Urothelium cell line (cell line): ENCODE measurements at regions not wholly inside any gene's neighbourhood (a gene's known extent, or its start where the extent isn't known, plus 50 kb on each side); places are given as distances from the start of the nearest gene placed in this dataset.

Experiments used
- DNase-seq: peaks from one replicate; pipeline ENCODE4 v3.0.0; 2011; ENCODE audit warnings: low spot score, mixed read lengths
- FAIRE-seq: peaks from 2 replicates; lab custom pipeline; 2011; peaks lifted over from hg19 to GRCh38; lab: Jason Lieb, UNC

DNA sequence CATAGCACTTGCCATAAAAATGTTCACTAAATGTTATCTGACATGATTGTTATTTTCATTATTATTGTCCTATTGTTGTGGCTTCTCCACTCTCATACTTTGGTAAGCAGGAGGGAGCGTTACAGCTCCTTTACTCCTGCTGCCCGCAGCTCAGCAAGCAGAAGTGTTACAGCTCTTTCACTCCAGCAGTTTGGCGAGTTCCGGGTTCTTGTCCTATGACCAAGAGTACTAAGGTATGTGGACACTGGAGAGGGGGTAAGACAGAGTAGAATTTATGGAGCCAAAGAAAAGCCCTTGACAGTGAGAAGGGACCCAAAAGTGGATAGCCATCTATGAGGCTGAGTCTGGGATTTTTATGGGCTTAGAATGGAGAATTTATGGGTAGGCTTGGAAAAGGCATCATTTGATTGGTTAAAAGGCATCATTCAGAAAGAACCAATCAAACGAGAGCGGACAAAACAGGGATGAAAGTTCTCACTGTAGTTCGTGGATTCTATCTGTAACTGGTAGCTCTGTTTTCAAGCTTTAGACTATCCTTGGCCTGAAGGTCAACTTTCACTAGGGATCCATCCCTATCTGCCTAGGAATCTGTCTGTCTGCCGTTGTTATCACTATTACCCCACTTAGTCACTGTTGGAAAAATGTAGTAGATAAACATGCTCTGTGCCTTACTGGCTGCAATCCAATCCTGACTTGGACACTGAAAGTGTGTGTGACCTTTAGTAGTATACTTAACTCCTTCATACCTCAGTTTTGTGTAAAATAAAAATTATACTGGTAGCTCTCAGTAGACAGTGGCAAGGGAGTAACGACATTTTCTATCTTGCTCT lies 545.6 kb upstream of the LCORL start:
- FAIRE-seq (no peak), DNase-seq (no peak)

DNA sequence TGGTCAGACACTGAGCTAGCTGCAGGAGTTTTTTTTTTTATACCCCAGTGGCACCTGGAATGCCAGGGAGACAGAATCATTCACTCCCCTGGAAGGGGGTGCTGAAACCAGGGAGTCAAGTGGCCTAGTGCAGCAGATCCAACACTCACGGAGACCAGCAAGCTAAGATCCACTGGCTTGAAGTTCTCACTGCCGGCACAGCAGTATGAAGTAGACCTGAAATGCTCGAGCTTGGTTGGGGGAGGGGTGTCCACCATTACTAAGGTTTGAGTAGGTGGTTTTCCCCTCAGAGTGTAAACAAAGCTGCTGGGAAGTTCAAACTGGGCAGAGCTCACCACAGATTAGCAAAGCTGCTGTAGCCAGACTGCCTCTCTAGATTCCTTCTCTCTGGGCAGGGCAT lies 537.9 kb upstream of the LCORL start:
- FAIRE-seq (no peak), DNase-seq (no peak)

DNA sequence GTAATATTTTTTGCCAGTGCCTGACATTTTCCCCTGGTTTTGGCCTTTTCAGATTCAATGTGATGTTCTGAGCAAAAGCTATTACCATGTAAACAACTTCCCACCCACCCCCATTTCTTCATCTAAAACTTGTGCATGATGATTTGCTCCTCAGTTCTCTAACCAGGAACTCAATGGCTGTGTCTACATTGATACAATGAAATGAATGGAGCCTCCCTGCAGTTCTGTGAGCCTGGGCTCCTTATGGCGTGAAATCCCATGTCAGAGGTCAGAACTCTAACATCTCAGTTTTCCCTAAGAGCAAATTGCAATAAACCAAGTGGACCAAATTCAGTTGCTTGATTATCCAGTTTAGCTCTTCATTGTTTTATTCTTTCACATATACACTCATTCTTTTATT lies 534.8 kb upstream of the LCORL start:
- FAIRE-seq, result no peak
- DNase-seq, result no peak

DNA sequence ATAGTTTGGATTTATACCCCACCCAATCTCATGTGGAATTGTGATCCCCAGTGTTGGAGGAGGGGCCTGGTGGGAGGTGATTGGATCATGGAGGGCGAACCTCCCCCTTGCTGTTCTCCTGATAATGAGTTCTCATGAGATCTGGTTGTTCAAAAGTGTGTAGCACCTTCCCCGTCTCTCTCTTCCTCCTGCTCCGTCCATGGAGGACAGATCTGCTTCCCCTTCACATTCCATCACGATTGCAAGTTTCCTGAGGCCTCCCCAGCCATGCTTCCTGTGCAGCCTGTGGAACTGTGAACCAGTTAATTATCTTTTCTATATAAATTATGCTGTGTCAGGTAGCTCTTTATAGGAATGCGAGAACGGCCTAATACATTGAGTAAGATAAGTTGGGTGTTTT lies 518.8 kb upstream of the LCORL start:
- no peak for DNase-seq
- no peak for FAIRE-seq

DNA sequence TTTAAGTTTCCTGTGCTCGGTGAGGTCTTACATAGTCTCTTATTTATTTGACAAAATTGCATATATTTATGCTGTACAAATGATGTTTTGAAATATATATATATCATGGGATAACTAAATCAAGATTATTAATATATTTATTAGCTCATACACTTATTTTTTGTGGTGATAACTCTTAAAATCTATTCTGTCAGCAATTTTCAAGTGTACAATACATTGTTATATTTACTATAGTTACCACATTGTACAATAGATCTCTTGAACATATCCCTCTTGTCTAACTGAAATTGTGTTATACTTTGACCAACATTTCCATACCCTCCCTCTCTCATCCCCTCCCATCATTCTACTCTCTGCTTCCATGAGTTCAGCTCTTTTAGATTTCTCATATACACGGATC lies 516.6 kb upstream of the LCORL start:
- DNase-seq (no peak), FAIRE-seq (no peak)

DNA sequence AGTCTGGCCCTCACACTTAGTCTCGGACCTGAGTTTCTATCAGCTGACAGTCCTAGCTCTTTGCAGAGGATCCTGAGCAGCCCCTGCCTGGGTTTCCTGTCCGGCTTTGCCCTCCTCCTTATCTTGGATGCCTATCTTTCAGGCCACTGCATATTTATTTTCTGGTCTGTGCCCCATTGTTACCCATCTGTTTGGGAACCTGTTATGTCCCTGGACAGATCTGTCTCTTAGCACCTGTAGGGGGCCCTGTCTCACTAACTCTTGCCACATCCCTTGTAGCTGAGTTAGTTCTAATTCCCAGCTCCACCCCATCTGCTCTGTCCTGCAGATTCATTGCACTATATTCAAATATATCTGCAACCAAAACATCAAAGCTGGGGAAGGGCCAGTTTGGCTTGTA lies 514.9 kb upstream of the LCORL start:
- FAIRE-seq, result no peak
- no peak for DNase-seq

DNA sequence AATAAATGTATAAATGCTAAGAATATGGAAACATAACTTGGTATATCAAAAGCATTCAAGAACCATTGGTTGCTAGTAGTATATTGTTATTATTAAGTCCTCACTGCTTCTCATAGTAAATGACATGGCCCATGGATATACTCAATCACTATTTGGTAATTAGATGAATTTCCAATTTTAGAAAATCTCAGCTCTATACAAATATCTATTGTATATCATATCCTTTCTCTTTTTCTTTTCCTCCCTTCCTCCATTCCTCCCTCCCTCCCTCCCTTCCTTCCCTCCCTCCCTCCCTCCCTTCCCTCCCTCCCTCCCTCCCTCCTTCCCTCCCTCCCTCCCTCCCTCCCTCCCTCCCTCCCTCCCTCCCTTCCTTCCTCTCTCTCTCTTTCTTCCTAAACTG lies 514.4 kb upstream of the LCORL start:
- FAIRE-seq (no peak), DNase-seq (no peak)

DNA sequence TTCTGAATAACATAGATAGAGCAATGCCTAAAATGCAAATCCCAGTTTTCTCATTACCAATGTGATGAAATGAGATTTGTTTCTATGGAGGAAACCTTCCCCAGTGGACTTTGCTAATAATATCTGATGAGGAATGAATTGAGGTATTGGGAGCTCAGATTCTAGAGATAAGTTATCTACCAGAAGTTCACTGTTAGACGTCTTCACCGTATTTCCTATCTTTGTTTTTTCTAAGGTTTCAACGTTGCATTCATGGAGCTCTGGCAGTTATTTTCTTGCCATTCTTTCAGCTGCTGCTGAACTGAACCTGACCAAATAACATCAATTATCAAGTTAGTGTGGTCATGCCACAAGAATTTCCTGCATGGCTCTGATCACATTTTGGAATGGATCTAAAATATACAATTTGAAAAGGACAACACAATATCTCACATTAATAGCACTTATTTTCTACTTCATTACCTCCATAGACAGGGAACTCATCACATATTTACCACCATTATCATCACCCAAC lies 511.8 kb upstream of the LCORL start:
- no peak for FAIRE-seq
- no peak for DNase-seq

DNA sequence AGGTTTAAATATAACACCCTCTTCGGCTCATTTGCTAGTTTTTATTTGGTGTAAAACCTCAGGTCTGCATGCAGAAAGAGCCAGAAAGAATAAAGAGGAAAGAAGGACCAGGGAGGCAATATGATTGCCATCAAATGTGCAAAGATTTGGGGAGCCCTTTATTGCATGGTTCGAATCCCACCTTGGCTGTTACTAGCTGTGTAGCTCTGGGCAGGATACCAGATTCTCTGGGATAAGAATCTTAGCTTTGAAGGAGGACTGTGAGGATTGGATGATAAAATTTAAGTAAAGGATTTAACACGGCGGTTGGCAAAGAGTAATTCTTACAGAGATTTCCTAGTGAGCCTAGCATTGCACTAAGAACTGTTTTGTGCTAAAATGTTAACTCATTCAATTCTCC lies 510.2 kb upstream of the LCORL start:
- no peak for DNase-seq

DNA sequence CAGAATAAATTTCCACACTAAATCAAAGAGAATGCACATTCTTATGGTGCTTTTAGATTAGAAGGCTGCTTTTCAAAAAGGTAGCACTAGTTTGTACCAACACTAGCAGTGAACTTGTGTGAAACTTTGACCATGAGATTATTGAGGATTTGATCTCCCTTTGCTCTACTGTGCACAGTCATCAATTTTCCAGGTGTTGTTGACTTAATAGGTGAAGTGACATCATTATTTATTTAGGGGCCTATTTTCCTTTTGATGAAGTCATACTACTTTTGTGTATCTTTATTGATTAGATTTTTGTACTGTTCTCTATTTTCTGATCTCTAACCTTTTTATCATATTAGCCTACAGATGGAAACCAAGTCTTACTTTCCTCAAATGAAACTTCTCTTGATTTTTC lies 507.9 kb upstream of the LCORL start:
- DNase-seq (no peak), FAIRE-seq (no peak)

More for the DNA sequence above, 510.2 kb upstream of the LCORL start:
- FAIRE-seq, result no peak

DNA sequence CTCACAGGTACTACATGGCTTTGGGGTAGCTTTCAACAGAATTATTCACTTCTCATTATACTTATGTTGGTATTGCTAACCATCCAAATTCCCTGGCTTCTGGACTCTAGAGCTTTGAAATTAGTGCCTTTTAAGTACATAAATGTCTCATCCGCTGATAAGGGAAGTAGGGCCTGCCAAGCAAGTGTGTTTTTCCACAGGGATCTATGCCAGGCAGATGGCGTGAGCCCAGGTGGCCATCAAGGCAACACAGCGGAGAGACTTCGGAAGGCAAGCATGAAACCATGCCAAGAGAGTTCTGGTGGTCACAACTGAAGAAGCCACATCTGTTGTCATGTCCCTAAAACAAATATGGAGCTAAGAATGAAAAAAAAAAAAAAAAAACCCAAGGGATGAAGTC lies 503.1 kb upstream of the LCORL start:
- no peak for DNase-seq
- FAIRE-seq, result no peak

DNA sequence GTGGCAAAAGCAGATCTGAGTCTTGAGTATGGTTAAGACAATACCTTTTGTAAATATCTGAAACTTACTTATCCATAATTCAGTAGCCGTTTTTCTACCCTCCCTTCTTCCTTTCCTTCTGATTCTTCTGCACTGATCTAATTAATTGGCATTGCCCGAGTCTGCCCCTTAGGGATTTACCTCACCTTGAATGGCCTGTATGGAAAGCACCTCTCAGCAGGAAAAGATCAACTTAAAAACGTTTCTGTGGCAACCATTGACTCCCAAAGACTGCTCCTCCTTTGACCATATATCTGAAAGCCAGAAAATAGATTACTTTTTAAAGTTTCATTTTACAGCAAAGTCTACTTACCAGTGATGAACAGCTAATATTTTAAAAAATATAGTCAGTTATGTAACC lies 496.5 kb upstream of the LCORL start:
- FAIRE-seq (no peak), DNase-seq (no peak)

DNA sequence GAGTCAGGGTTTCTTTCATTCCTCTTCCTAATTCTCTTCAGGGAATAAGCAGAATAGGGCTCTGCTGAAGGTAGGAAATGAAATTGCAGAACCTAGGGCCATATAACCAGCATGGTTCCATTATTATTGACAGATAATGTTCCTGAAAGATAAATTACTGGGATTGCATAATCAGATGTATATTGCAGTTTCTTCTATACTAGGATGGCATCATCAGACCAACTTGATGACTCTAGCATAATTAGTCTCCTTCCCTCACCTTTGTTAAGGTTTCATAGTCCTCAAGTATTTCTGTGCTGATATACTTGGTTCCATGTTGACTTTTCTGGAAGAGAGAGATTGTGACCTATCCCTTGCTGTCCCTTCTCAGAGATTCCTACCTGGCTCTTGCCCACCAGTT lies 492.3 kb upstream of the LCORL start:
- no peak for FAIRE-seq

DNA sequence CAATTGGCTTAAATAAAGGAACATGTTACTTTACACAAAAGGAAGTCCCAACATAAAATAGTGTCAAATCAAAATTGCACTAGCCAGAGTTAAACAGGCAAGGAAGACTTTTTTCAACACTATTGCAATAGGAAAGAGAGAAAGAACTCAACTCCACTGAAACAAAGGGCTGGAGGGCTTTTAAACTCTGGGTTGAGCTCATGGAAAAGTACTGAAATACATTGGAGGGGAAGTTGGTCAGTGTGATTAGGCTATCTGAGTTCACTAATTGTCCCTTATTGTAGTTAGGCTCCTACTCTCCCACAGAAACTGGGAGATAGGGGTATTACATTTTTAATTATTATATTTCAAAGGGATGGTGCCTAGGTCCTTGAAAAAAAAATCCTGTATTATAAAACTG lies 491.2 kb upstream of the LCORL start:
- FAIRE-seq, result no peak
- DNase-seq, result no peak

More for the DNA sequence above, 492.3 kb upstream of the LCORL start:
- no peak for DNase-seq

DNA sequence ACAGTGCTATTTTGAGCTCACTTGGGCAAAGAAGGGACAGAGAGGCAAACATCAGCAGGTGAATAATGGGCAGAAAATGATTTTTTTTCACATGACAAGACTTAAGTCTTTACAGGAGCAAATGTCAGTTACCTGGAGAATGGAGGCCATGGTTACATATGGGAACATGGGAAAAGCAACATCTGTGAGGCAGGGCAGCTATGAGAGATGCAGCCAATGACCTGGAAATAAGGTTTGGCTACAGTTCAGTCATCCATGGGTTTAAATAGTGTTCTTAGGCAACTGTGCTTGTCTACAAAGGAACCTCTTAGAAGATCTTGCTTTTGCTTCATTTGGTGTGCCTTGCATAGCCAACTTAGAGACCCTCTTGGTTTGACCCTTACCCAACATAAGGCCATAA lies 490.2 kb upstream of the LCORL start:
- DNase-seq (no peak), FAIRE-seq (no peak)

DNA sequence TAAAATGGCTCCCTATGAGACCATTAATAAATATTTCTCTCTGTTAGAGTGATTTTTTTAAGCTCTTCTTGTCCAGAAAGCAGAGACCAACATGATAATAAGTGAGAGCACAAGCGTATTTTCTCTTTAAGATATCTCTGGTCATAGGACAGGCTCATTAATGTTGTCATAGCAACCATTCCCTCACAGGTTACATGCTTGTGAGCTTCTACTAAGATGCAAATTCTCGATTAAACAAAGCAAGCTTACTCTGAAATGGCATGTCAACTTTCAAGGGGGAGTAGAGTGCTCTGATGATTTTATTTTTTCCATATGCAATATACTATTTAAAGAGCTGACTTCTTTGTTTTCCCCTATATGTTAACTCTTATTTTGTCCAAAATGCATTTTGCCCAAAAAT lies 487.2 kb upstream of the LCORL start:
- no peak for DNase-seq
- FAIRE-seq, result no peak

DNA sequence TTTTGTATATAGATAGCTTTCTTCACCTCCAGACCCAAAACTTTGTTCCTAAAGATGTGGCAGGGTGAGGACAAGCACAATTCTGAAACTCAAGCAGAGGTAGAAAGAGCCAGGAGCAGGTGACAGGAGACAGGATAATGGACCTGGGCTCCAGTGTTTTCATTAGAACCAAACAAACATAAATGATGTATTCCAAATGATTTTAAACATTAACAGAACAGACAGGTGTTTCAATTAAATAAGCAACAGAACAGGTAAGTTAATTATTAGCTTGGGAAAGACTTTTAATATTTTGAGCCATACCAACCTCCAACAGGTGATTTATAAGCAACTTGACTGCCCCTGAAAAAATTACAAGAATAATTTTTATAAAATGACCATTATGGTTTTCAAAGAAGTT lies 459.4 kb upstream of the LCORL start:
- DNase-seq (no peak), FAIRE-seq (no peak)

DNA sequence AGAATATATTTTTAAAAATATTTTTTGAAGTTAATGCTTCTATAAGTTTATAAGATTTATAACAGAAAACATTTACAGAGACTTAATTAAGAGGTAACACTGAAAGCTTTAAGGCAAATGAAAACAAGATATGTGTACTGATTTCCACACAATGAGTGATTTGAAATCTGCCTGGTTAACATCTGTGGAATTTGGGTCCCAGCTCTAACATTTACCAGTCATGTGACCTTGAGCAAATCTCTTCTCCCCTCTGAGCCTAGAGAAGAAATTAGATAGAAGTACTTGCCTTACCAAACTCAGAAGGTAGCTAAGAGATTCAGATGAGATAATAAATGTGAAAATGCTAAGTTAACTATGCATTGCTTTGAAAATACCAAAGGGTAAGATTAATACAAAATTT lies 458.8 kb upstream of the LCORL start:
- FAIRE-seq (no peak), DNase-seq (no peak)

DNA sequence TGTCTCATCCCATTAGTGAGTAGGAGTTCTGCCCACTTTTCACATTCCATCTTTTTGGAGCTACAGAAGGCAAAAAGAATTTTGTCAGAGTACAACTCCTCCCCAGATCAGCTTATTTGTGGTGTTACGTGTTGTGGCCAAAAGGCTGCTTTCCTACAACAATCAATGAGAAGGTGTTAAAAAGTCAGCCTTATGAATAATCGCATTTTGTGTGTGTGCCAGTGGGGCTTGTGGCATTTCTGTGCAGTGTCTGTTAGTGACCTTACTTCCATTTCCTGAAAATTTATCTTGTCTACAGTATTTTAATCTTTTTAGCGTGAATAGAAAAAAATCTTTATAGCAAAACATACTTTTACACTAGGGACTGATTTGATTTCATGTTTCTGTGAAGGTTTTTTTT lies 458.3 kb upstream of the LCORL start:
- no peak for FAIRE-seq
- no peak for DNase-seq

DNA sequence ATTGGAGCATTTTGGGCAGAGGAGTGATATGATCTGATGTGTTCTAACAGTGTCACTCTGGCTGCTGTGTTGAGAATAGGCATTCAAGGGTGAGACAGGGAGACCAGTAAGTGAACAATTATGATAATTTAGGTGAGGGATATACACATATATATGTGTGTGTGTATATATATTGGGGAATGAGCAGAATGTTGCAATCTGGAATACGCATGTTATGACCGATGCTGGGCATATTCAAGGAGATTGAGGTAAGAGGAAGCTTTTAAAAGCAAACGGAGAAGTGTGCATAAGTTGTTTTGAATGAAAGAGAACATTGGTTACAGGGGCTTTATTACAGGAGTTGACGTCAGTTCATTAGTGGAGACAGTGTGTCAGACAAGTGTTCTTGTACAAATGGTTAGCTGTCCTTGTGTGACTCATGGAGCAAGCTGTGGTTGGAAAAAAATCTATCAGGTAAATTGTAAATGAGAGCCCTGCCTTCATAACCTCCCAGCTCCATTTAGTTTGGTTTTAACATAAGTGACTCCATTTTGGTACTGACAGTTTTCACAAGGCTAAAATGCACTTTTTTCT lies 442.5 kb upstream of the LCORL start:
- DNase-seq (no peak), FAIRE-seq (no peak)

DNA sequence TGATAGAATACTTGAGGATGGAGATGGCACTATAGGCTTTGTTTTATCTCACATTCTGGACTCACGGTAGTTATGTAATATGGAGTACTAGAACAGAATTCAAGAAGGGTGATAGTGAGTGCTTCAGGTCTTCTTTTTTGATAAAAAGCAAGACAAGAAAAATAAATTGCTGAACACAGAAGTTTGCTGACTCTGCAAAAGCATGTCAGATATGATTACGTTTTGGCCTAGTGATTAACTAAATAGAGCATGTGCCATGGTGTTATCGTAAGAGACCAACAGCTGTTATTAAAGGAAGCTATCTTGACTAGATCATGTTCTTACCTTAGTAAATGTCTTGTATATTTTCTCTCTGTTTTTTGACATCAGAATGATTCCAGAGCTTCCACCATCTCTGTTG lies 436.9 kb upstream of the LCORL start:
- DNase-seq (no peak), FAIRE-seq (no peak)

DNA sequence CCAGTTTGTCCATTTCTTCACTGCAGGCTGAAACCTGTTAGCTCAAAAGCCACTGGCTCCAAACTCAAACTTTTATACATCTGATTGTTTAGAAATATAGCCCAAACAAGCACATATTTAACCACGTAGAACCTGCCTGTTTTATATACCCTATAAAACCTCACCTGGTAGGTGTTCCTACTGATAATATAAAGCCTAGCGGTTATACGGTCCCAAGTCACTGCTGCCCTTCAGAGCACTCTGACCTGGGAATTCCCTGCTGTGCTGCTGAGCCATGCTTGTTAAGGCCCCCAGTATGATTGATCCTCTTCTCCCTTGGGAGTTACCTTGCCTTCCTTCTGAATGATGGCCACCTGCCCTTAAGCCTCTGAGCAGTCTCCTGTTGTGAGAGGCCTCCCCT lies 432.8 kb upstream of the LCORL start:
- FAIRE-seq (no peak), DNase-seq (no peak)

DNA sequence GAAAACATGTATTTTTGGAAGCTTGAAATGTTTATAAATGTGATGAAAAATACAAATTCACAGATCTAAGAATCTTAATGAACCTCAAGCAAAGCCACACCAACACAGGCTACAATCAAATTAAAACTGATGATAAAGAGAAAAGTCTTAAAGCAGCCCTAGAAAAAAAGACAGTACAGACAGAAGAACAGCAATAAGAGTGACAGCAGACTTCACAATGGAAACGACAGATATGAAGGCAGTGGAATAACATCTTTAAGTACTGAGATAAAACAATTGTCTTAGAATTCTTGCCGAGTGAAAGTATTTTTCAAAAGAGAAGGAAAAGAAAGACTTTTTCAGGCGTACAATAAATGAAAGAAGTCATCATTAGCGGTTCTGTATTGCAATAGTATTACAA lies 423.6 kb upstream of the LCORL start:
- DNase-seq (no peak), FAIRE-seq (no peak)
